ENCODE measurements at regions not wholly inside any gene's neighbourhood (a gene's known extent, or its start where the extent isn't known, plus 50 kb on each side); places are given as distances from the start of the nearest gene placed in this dataset.

GRCh38 chr3:43998370-43998835 is 243.3 kb upstream of the TOPAZ1 start:
- no peak for DNase-seq (ENCODE audit: extremely low read depth in 1 of 11, low read depth in 9 of 11, low spot score in 4 of 11)

DNA sequence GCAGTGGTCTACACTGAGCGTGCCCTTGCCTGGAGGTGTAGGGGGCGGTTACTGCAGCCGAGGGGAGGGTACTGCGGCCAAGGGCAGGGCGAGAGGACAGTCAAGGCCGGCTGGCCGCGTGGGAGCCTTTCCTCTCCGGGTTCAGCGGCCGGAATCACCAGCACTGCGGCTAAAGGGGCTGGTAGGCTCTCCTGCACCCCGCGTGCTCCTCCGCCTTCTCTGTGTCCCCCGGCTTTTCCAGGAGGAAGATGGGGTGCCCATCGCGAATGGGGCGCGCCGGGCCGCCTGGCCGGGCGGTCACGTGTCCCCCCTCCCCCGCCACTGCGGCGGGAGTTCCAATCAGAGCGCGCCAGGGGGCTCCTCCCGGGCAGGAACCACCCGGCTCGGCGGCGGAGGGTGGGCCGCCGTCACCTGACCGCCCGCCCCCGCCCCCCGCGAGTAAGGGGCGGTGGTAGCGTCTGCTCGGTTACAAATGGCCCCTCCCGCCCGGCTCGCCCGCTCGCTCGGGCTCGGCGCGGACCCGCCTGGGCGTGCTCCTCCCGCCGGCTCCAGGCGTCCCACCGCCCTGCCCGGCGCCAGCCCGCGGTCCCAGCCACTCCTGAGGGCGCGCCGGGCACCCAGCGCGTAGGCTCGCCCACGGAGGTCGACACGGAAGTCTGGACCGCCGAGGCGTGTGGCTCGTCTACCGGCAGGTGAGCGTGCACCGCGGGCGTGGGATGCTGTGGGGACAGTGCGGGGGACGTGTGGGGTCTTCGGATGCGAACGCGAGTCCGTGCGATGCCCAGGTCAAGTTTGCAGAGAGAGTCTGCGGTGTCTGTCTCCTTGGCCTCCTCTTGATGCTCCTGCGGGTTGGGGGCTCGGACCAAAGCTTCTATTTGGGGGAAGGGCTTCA is 242.6 kb upstream of the TOPAZ1 start:
- peak in 2 of 11 donors; percentile 40 to 57 for DNase-seq (ENCODE audit: extremely low read depth in 1 of 11, low read depth in 9 of 11, low spot score in 4 of 11)

DNA sequence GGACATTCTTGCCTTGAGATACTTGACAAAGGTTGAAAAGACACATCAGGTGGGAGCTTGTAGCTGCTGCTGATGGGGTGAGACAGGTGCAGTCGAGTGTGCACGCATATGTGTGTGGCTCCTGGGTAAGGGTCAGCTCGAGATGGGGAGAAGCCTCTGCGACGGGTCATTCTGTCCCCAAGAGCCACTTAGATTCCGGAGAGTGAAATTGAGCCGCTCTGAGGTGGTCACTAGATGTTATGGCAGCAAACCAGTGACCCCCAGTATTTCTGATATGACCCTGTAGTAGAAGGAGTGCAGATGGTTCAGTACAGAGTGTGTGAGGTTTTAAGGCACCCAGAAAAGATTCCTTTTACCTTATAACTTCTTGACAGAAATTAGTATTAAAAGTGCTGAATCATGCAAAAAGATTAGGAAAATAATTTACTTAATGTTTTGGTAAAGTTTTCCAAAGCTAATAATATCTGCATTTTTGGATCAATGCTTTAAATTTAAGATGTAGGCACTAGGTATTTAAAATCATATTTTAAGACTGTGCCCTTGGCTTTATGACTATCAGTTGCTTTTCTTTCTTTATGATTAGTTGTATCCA is 241.9 kb upstream of the TOPAZ1 start:
- no peak for DNase-seq (ENCODE audit: extremely low read depth in 1 of 11, low read depth in 9 of 11, low spot score in 4 of 11)

DNA sequence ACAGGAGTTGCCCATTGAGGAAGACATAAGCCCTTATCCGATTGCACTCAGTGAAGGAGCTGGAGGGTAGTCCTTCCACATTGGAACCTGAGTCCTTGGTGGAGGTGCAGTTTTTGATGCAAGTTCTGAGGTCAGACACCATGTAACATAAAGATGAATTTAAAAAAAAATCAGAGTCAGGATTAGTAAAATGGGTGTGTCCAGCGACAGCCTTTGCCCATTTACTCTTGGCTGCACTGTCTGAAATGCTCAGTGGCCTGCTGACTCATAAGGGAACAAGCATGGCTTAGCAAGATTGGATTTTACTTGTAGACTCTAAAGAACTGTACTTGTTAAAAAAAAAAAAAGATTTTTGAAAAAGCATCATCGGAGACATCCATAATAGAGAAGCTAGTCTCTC is 241.1 kb upstream of the TOPAZ1 start:
- DNase-seq (ENCODE audit: extremely low read depth in 1 of 11, low read depth in 9 of 11, low spot score in 4 of 11): no peak

GRCh38 chr3:44001072-44001471 is 240.6 kb upstream of the TOPAZ1 start:
- no peak for DNase-seq (ENCODE audit: extremely low read depth in 1 of 11, low read depth in 9 of 11, low spot score in 4 of 11)

- no peak for DNase-seq (ENCODE audit: extremely low read depth in 1 of 11, low read depth in 9 of 11, low spot score in 4 of 11)
Measured at GRCh38 chr3:44003801-44004200, 237.9 kb upstream of the TOPAZ1 start.

- no peak for DNase-seq (ENCODE audit: extremely low read depth in 1 of 11, low read depth in 9 of 11, low spot score in 4 of 11)
Measured at GRCh38 chr3:44011680-44012079, 230.0 kb upstream of the TOPAZ1 start.

GRCh38 chr3:44012160-44012899 is 229.4 kb upstream of the TOPAZ1 start:
- no peak for DNase-seq (ENCODE audit: extremely low read depth in 1 of 11, low read depth in 9 of 11, low spot score in 4 of 11)

DNA sequence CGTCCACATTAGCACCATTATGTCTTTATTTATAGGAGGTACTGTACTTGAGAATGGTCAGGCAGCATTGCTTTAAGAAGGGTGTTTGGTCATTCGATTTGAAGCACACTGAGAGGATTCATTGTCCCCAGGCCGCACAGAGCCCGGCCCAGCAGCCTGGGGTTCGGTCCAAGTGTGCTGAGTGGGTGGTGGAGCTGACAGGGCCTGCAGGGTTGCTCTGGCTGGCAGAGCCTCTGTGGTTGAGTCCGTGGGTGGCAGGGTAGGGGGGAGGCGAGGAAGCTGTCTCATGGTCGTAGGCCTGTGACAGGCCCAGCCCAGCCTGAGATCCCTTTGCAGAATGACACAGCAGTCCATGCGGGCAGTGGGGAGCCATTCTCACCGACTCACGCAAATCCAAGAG is 227.7 kb upstream of the TOPAZ1 start:
- no peak for DNase-seq (ENCODE audit: extremely low read depth in 1 of 11, low read depth in 9 of 11, low spot score in 4 of 11)

GRCh38 chr3:44015170-44015569 is 226.5 kb upstream of the TOPAZ1 start:
- no peak for DNase-seq (ENCODE audit: extremely low read depth in 1 of 11, low read depth in 9 of 11, low spot score in 4 of 11)

DNA sequence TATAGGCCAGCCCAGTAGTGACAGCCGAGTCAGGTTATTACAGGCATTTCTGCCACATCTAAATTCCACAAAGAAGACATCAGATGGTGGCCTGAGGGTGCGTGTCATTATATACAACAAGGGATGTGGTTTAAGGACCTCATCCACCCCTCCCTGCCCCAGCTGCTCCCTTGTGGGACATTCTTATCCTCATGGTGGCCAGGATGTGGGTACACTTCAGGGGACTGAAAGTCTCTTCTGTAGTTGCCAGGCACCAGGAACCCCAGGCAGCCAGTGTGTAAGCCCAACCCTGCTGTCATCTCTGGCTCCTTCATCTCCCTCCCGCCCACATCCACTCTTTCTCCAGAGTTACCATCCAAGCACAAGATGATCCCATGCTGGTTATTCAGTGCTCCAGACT is 224.9 kb upstream of the TOPAZ1 start:
- no peak for DNase-seq (ENCODE audit: extremely low read depth in 1 of 11, low read depth in 9 of 11, low spot score in 4 of 11)

DNA sequence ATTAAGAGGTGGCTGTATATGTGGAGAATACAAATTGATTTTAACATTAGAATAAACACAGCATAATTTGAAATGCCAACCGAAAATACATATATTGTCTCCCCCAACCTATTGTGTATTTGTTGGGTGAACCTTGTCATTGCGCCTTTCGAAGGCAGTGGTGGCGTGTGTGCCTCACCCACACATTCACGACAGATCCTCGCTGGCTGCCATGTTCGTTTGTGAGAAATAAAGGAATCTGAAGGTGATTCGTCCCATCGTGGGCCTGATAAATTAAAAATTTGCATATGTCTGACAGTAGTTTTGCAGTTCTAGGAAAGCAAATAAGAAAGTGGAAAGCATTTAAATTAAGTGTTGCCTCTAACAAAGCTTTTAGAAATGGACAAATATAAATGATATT is 222.8 kb upstream of the TOPAZ1 start:
- DNase-seq (ENCODE audit: extremely low read depth in 1 of 11, low read depth in 9 of 11, low spot score in 4 of 11): no peak

DNA sequence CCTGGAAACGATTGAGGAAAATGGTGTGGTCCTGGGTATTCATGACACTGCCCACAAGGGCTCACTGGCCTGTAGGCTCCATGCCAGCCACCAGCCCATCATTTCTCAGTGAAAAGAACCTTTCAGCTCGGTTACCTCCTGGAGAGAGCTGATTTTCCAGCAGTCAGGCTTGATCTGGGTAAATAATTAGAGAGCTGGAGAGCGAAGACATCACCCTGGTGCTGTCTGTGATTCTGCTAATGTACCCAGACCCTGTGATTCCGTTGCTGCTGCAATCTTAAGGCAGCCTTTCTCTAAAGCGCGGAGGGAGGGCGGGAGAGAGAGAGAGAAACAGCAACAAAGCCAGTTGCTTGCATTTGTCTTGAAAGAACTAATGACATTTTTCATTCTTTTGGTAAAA is 221.9 kb upstream of the TOPAZ1 start:
- no peak for DNase-seq (ENCODE audit: extremely low read depth in 1 of 11, low read depth in 9 of 11, low spot score in 4 of 11)

DNA sequence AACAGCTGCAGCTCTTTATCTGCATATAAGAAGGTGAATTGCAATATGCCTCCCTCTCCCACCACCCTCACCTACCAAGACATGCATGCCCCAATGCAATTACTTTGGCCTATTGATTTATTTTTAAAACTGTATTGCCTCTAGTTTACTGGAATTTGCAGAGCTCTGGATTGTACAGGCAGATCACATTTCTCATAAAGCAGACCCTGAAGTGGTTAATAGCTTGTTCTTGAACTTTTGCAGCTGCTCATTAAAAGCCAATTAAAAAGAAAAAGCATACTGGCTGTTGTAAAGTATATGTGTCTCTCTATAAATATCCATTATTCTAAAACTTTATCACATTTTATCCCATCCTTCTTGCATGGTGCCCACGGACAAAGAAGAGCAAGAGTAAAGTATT is 221.5 kb upstream of the TOPAZ1 start:
- no peak for DNase-seq (ENCODE audit: extremely low read depth in 1 of 11, low read depth in 9 of 11, low spot score in 4 of 11)

GRCh38 chr3:44021651-44022594 is 219.8 kb upstream of the TOPAZ1 start:
- peak in 1 of 11 donors; percentile 11 for DNase-seq (ENCODE audit: extremely low read depth in 1 of 11, low read depth in 9 of 11, low spot score in 4 of 11)

GRCh38 chr3:44023961-44024593 is 217.6 kb upstream of the TOPAZ1 start:
- DNase-seq (ENCODE audit: extremely low read depth in 1 of 11, low read depth in 9 of 11, low spot score in 4 of 11): no peak

DNA sequence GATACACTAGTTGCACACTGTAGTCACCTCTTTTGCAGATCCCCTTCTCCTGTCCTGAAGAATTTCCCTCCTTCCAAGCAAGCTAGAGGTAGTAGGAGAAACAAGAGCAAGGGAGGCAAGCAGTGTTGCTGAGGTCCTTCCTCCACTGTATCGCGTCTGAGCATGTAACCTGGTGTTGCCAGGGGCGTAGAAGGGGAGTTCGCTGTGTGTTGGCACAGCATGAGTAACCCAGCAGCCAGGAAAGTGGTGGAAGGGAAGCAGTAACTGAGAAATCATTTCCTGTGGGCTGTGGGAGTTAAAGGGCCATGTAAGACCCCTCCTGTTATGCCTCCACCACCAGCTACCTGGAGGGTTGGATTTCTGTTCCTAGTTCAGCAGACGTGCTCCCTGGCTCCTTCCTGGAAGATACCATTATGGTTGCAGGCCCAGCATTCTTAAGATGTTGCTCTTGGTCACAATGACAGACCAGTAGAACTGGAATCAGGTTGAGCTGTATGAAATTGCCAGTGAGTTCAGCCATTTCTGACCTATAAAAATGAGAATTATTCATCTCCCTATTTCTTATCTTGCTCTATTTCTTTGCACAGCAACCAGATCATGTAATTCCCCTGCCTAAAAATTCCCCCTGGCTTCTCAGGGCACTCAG is 215.3 kb upstream of the TOPAZ1 start:
- no peak for DNase-seq (ENCODE audit: extremely low read depth in 1 of 11, low read depth in 9 of 11, low spot score in 4 of 11)

DNA sequence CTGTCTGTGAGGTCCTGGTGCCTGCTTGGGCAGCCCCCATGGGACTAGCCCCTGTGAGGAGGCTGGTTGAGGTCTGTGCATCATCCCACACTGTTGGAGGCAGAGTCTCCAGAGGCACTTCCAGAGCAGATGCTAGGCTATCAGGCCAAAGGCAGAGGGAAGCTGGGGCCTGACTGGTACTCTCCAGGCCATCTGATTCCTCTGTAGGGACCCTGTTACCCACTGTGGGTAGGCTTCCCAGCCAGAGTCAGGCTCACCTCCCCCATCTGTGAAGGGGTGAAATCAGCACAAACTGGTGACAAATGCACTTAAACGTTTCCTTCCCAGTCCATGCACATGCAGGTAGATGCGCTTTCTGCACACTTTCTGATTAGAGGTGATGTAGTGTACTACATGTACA is 212.6 kb upstream of the TOPAZ1 start:
- DNase-seq (ENCODE audit: extremely low read depth in 1 of 11, low read depth in 9 of 11, low spot score in 4 of 11): no peak

Measured in renal cortex interstitium (tissue), 11 donors.